Fibroblast of lung (primary cell): ENCODE measurements at regions not wholly inside any gene's neighbourhood (a gene's known extent, or its start where the extent isn't known, plus 50 kb on each side); places are given as distances from the start of the nearest gene placed in this dataset.

Source experiments
- DNase-seq, 2 donors: peaks; one replicate each; pipeline versions ENCODE4 v3.0.0 to v3.0.0-alpha.2; 2010; ENCODE audit warnings: low read depth in 2 of 2
- H2AFZ ChIP-seq: 2 replicates; pipeline ENCODE4 v1.5.1; 2012; ENCODE audit warnings: low read length, control low read depth, inconsistent platforms
- H3K27ac ChIP-seq: 2 replicates; pipeline ENCODE4 v1.5.1; 2011; ENCODE audit warnings: low read length, control low read depth; ENCODE audit not compliant: insufficient read depth
- H3K27me3 ChIP-seq: 2 replicates; pipeline ENCODE4 v1.5.1; 2011; ENCODE audit warnings: mild to moderate bottlenecking, low read length; ENCODE audit not compliant: control insufficient read depth, insufficient read depth
- H3K36me3 ChIP-seq: 2 replicates; pipeline ENCODE4 v1.5.1; 2011; ENCODE audit warnings: low read length; ENCODE audit not compliant: control insufficient read depth, insufficient read depth
- H3K4me1 ChIP-seq: 2 replicates; pipeline ENCODE4 v1.5.1; 2011; ENCODE audit warnings: low read length; ENCODE audit not compliant: control insufficient read depth, insufficient read depth; ENCODE audit errors: extremely low read depth
- H3K4me2 ChIP-seq: 2 replicates; pipeline ENCODE4 v1.5.1; 2011; ENCODE audit warnings: low read length, control low read depth; ENCODE audit not compliant: insufficient read depth; ENCODE audit errors: extremely low read depth
- H3K4me3 ChIP-seq, 4 experiments: fragments of 200-600 bp in 1 of 4; sonication (generic) in 1 of 4; replicated peaks in 1 of 4; 2 replicates each; pipeline ENCODE4 v1.5.1; 2011 to 2016; ENCODE audit warnings: low read length in 4 of 4, low read depth in 3 of 4, mild to moderate bottlenecking in 3 of 4, control low read depth in 2 of 4, inconsistent platforms in 1 of 4, mixed read lengths in 1 of 4; ENCODE audit not compliant: insufficient read depth in 1 of 4; ENCODE audit errors: control extremely low read depth in 1 of 4
- H3K79me2 ChIP-seq: 2 replicates; pipeline ENCODE4 v1.5.1; 2012; ENCODE audit warnings: mild to moderate bottlenecking, low read length, inconsistent platforms; ENCODE audit not compliant: control insufficient read depth, insufficient read depth
- H3K9ac ChIP-seq: 2 replicates; pipeline ENCODE4 v1.5.1; 2011; ENCODE audit warnings: mild to moderate bottlenecking, low read length, control low read depth; ENCODE audit not compliant: insufficient read depth
- H3K9me3 ChIP-seq: 2 replicates; pipeline ENCODE4 v1.5.1; 2012; ENCODE audit warnings: low read depth, low read length; ENCODE audit not compliant: control insufficient read depth, insufficient read depth
- H4K20me1 ChIP-seq: 2 replicates; pipeline ENCODE4 v1.5.1; 2011; ENCODE audit warnings: low read length; ENCODE audit not compliant: control insufficient read depth, insufficient read depth; ENCODE audit errors: extremely low read depth
- EZH2 ChIP-seq: IDR thresholded peaks from 2 replicates; pipeline ENCODE4 v1.5.1; 2012; ENCODE audit warnings: low read length, control low read depth, mild to moderate bottlenecking; ENCODE audit errors: missing control alignments
- TF ChIP-seq, protein P1 (sequence below), 2 donors: IDR thresholded peaks in 1 of 2; conservative IDR thresholded peaks in 1 of 2; 1 replicate in 1 of 2; 2 replicates in 1 of 2; pipeline ENCODE4 v1.5.1; 2011 to 2012; ENCODE audit warnings: low read length in 2 of 2, control low read depth in 1 of 2, inconsistent platforms in 1 of 2, low read depth in 1 of 2, mild to moderate bottlenecking in 1 of 2

DNA sequence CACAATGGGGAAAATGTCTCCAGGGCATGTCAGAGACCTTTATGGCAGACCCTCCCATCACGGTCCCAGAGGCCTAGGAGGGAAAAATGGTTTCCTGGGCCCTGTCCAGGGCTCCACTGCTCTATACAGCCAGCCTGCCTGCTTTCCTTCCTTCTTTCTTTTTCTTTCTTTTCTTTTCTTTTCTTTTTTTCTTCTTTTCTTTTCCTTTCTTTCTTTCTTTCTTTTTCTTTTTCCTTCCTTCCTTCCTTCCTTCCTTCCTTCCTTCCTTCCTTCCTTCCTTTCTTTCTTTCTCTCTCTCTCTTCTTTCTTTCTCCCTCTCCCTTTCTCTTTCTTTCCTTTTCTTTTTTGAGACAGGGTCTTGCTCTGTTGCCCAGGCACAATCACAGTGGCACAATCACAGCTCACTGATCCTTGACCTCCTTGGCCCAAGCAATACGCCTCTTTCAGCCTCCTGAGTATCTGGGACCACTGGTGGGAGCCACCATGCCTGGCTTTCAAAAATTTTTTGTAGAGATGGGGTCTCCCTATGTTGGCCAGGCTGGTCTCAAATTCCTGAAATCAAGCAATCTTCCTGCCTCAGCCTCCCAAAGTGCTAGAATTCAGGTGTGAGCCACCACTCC is 106.9 kb downstream of the BACH1 start:
- Histone ChIP-seq H3K27ac (no peak overlapping the region), H3K9me3 (no peaks in the 10 kb centered on the region), H3K9ac (no peak overlapping the region), H3K27me3 (no peaks in the 10 kb centered on the region), H3K4me2 (no peak overlapping the region), H2AFZ (no peak overlapping the region), H3K4me1 (no peaks in the 10 kb centered on the region), H3K4me3 (no peak overlapping the region), H3K79me2 (no peaks in the 10 kb centered on the region), H4K20me1 (no peaks in the 10 kb centered on the region), H3K36me3 (no peaks in the 10 kb centered on the region)
- TF ChIP-seq, protein P1, sequence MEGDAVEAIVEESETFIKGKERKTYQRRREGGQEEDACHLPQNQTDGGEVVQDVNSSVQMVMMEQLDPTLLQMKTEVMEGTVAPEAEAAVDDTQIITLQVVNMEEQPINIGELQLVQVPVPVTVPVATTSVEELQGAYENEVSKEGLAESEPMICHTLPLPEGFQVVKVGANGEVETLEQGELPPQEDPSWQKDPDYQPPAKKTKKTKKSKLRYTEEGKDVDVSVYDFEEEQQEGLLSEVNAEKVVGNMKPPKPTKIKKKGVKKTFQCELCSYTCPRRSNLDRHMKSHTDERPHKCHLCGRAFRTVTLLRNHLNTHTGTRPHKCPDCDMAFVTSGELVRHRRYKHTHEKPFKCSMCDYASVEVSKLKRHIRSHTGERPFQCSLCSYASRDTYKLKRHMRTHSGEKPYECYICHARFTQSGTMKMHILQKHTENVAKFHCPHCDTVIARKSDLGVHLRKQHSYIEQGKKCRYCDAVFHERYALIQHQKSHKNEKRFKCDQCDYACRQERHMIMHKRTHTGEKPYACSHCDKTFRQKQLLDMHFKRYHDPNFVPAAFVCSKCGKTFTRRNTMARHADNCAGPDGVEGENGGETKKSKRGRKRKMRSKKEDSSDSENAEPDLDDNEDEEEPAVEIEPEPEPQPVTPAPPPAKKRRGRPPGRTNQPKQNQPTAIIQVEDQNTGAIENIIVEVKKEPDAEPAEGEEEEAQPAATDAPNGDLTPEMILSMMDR (conservative IDR thresholded peaks at IDR 0.05 in 1 of 2, IDR thresholded peaks at IDR 0.05 in 1 of 2; ENCODE audit: low read depth in 1 of 2, low read length in 2 of 2), result no peak
- TF ChIP-seq EZH2, result no peak
- no peak for DNase-seq

DNA sequence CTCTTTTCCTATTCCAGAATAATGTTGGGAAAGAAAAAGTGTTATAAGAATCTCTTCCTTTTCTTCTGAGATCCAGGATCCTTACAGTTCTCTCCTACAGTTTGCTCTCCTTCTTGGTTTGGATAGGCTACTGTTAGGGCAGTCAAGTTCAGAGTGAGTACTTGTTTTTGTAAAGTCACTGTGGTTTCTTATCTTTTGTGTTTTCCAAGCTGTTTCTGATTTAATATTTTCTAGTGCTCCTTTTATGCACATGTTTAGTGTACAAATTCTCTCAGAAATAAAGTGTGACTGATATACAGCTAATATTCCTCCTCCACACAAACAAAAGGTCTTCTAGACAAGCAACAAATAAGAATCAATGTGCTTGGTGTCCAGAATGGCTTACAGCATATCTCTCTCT is 107.7 kb downstream of the BACH1 start:
- no peaks in the 10 kb centered on the region for H3K79me2 ChIP-seq
- no peaks in the 10 kb centered on the region for H3K9me3 ChIP-seq
- H3K9ac ChIP-seq, result no peak overlapping the region

DNA sequence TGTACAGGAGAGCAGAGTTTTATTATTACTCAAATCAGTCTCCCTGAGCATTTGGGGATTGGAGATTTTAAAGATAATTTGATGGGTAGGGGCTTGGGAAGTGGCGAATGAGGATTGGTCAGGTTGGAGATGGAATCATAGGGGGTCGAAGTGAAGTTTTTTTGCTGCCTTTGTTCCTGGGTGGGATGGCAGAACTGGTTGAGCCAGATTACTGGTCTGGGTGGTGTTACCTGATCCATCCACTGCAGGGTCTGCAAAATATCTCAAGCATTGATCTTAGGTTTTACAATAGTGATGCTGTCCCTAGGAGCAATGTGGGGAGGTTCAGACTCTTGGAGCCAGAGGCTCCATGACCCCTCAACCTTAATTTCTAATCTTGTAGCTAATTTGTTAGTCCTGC is 108.8 kb downstream of the BACH1 start:
- no peaks in the 10 kb centered on the region for H3K9me3 ChIP-seq
- H3K36me3 ChIP-seq, result no peaks in the 10 kb centered on the region
- DNase-seq, result no peak
- no peaks in the 10 kb centered on the region for H3K27me3 ChIP-seq
- H3K27ac ChIP-seq, result no peak overlapping the region
- H3K4me1 ChIP-seq, result no peaks in the 10 kb centered on the region
- no peaks in the 10 kb centered on the region for H3K79me2 ChIP-seq
- TF ChIP-seq, protein P1 (conservative IDR thresholded peaks at IDR 0.05 in 1 of 2, IDR thresholded peaks at IDR 0.05 in 1 of 2; ENCODE audit: low read depth in 1 of 2, low read length in 2 of 2), result no peak
- no peak for TF ChIP-seq EZH2
- H4K20me1 ChIP-seq, result no peaks in the 10 kb centered on the region
- H3K4me3 ChIP-seq, result no peak overlapping the region
- no peak overlapping the region for H3K9ac ChIP-seq
- H2AFZ ChIP-seq, result no peak overlapping the region
- no peak overlapping the region for H3K4me2 ChIP-seq

More for the DNA sequence above, 107.7 kb downstream of the BACH1 start:
- no peak overlapping the region for H2AFZ ChIP-seq
- no peaks in the 10 kb centered on the region for H3K4me1 ChIP-seq
- no peak overlapping the region for H3K27ac ChIP-seq
- no peak overlapping the region for H3K4me2 ChIP-seq
- peak in 1 of 2 donors; percentile 14 for DNase-seq
- TF ChIP-seq, protein P1 (conservative IDR thresholded peaks at IDR 0.05 in 1 of 2, IDR thresholded peaks at IDR 0.05 in 1 of 2; ENCODE audit: low read depth in 1 of 2, low read length in 2 of 2), result no peak
- no peak for TF ChIP-seq EZH2
- H3K27me3 ChIP-seq, result no peaks in the 10 kb centered on the region
- no peaks in the 10 kb centered on the region for H3K36me3 ChIP-seq
- no peaks in the 10 kb centered on the region for H4K20me1 ChIP-seq
- no peak overlapping the region for H3K4me3 ChIP-seq
